Esophagus (tissue), 2 donors: ENCODE measurements at regions not wholly inside any gene's neighbourhood (a gene's known extent, or its start where the extent isn't known, plus 50 kb on each side); places are given as distances from the start of the nearest gene placed in this dataset.
"Not testable (repeated sequence)": the region's sequence is repeated elsewhere in the genome, so short reads cannot be mapped to it uniquely, and the experiment has no call there.

Experiments
- H3K27ac ChIP-seq, 2 donors: one replicate each; pipeline ENCODE4 v1.5.1; 2013; ENCODE audit warnings: low read depth in 2 of 2, mild to moderate bottlenecking in 2 of 2, inconsistent platforms in 1 of 2, low read length in 1 of 2, moderate library complexity in 1 of 2
- H3K27me3 ChIP-seq, 2 donors: one replicate each; pipeline ENCODE4 v1.6.1; 2013; ENCODE audit warnings: low read length in 2 of 2, control low read depth in 1 of 2, mild to moderate bottlenecking in 1 of 2; ENCODE audit not compliant: insufficient read depth in 2 of 2, control insufficient read depth in 1 of 2
- H3K36me3 ChIP-seq, 2 donors: one replicate each; pipeline ENCODE4 v1.6.1; 2013; ENCODE audit warnings: low read length in 1 of 2; ENCODE audit not compliant: control insufficient read depth in 2 of 2, insufficient read depth in 2 of 2
- H3K4me1 ChIP-seq, 2 donors: one replicate each; pipeline ENCODE4 v1.6.1; 2013; ENCODE audit warnings: low read length in 1 of 2; ENCODE audit not compliant: control insufficient read depth in 2 of 2, insufficient read depth in 2 of 2
- H3K4me3 ChIP-seq, 2 donors: one replicate each; pipeline ENCODE4 v1.5.1; 2013; ENCODE audit warnings: low read length in 2 of 2, mild to moderate bottlenecking in 2 of 2, low read depth in 1 of 2, moderate library complexity in 1 of 2
- H3K9me3 ChIP-seq, 2 donors: one replicate each; pipeline ENCODE4 v1.6.1; 2013; ENCODE audit warnings: mild to moderate bottlenecking in 2 of 2, low read depth in 1 of 2, low read length in 1 of 2, moderate library complexity in 1 of 2; ENCODE audit not compliant: control insufficient read depth in 2 of 2, insufficient read depth in 1 of 2
- WGBS, 2 donors: extraction: QIAGEN DNeasy Blood & Tissue Kit; methylation state at CpG; one replicate each; pipeline ENCODE4 v1.1.7; 2013; 5-methylcytosine and 5-hydroxymethylcytosine counted together
- donor health status: healthy with polysubstance abuse.
- donor health status: Bipolar disorder and iron deficiency.

GRCh38 chr10:30536578-30536977, 93.0 kb downstream of the LYZL2 start:
- no peaks in the 10 kb centered on the region for H3K27me3 ChIP-seq
- 33 to 44% methylated on average over 4 of the region's 4 CpGs for WGBS, 2 donors
- no peaks in the 10 kb centered on the region for H3K4me1 ChIP-seq
- H3K9me3 ChIP-seq = no peaks in the 10 kb centered on the region
- no peaks in the 10 kb centered on the region for H3K36me3 ChIP-seq
- no peak overlapping the region for H3K27ac ChIP-seq
- H3K4me3 ChIP-seq = no peak overlapping the region

DNA sequence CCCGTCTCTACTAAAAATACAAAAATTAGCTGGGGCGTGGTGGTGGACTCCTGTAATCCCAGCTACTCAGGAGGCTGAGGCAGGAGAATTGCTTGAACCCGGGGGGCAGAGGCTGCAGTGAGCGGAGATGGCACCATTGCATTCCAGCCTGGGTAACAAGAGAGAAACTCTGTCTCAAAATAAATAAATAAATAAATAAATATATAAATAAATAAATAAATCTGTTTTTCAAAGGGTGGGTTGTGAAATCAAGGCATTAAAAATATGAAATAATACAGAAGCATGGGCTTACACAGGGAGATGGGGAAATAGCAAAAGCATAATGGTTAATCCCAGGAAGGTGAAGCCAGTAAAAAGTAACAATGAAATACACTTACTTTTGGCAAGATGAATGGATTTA, 93.9 kb downstream of the LYZL2 start:
- Histone ChIP-seq H3K27ac (no peak overlapping the region), H3K4me1 (no peaks in the 10 kb centered on the region), H3K36me3 (no peaks in the 10 kb centered on the region), H3K4me3 (no peak overlapping the region), H3K9me3 (no peaks in the 10 kb centered on the region), H3K27me3 (no peaks in the 10 kb centered on the region)
- WGBS, 2 donors = 90 to 94% methylated on average over 4 of the region's 4 CpGs

- WGBS, 2 donors = 30 to 31% methylated on average over 20 of the region's 20 CpGs
- Histone ChIP-seq H3K36me3 (no peaks in the 10 kb centered on the region), H3K27ac (no peak overlapping the region), H3K27me3 (no peaks in the 10 kb centered on the region), H3K9me3 (no peaks in the 10 kb centered on the region), H3K4me3 (no peak overlapping the region), H3K4me1 (no peaks in the 10 kb centered on the region)
These were observed 94.9 kb downstream of the LYZL2 start for GRCh38 chr10:30534465-30535144.

- WGBS, 2 donors = 94 to 95% methylated on average over 8 of the region's 8 CpGs
- Histone ChIP-seq H3K36me3 (no peaks in the 10 kb centered on the region), H3K27me3 (no peaks in the 10 kb centered on the region), H3K4me1 (no peaks in the 10 kb centered on the region), H3K27ac (no peak overlapping the region), H3K4me3 (no peak overlapping the region), H3K9me3 (no peaks in the 10 kb centered on the region)
These were observed 97.6 kb downstream of the LYZL2 start for GRCh38 chr10:30531751-30532530.

GRCh38 chr10:30529373-30529998, 95.5 kb downstream of the MAP3K8 start:
- WGBS, 2 donors = 74 to 80% methylated on average over 28 of the region's 28 CpGs
- H3K36me3 ChIP-seq = no peaks in the 10 kb centered on the region
- H3K27me3 ChIP-seq = no peaks in the 10 kb centered on the region
- H3K4me1 ChIP-seq = no peaks in the 10 kb centered on the region
- no peak overlapping the region for H3K4me3 ChIP-seq
- H3K9me3 ChIP-seq = no peaks in the 10 kb centered on the region
- H3K27ac ChIP-seq = peak overlapping the region; percentile 38 to 57

GRCh38 chr10:30528429-30528786, 94.4 kb downstream of the MAP3K8 start:
- H3K4me3 ChIP-seq = no peak overlapping the region
- H3K27ac ChIP-seq = peak overlapping the region in 1 of 2 donors; percentile 9
- no peaks in the 10 kb centered on the region for H3K9me3 ChIP-seq
- H3K4me1 ChIP-seq = no peaks in the 10 kb centered on the region
- no peaks in the 10 kb centered on the region for H3K27me3 ChIP-seq
- no peaks in the 10 kb centered on the region for H3K36me3 ChIP-seq
- 83 to 87% methylated on average over 6 of the region's 6 CpGs for WGBS, 2 donors

GRCh38 chr10:30527623-30528428, 93.8 kb downstream of the MAP3K8 start:
- H3K9me3 ChIP-seq = no peaks in the 10 kb centered on the region
- WGBS, 2 donors = 64 to 75% methylated on average over 12 of the region's 12 CpGs
- no peaks in the 10 kb centered on the region for H3K4me1 ChIP-seq
- H3K27me3 ChIP-seq = no peaks in the 10 kb centered on the region
- H3K36me3 ChIP-seq = no peaks in the 10 kb centered on the region
- H3K27ac ChIP-seq = no peak overlapping the region
- no peak overlapping the region for H3K4me3 ChIP-seq

GRCh38 chr10:30522661-30523078, 88.7 kb downstream of the MAP3K8 start:
- H3K4me3 ChIP-seq, H3K4me1 ChIP-seq, H3K27ac ChIP-seq, H3K9me3 ChIP-seq, H3K36me3 ChIP-seq, H3K27me3 ChIP-seq: not testable (repeated sequence)
- 35 to 40% methylated on average over 8 of the region's 8 CpGs for WGBS, 2 donors

GRCh38 chr10:30518907-30519306, 84.9 kb downstream of the MAP3K8 start:
- H3K36me3 ChIP-seq = no peaks in the 10 kb centered on the region
- H3K27ac ChIP-seq = no peak overlapping the region
- no peaks in the 10 kb centered on the region for H3K9me3 ChIP-seq
- H3K4me1 ChIP-seq = no peaks in the 10 kb centered on the region
- H3K27me3 ChIP-seq = no peaks in the 10 kb centered on the region
- H3K4me3 ChIP-seq = no peak overlapping the region
- 94 to 100% methylated on average over 1 of the region's 1 CpG for WGBS, 2 donors
